ENCODE measurements at regions not wholly inside any gene's neighbourhood (a gene's known extent, or its start where the extent isn't known, plus 50 kb on each side); places are given as distances from the start of the nearest gene placed in this dataset.

DNA sequence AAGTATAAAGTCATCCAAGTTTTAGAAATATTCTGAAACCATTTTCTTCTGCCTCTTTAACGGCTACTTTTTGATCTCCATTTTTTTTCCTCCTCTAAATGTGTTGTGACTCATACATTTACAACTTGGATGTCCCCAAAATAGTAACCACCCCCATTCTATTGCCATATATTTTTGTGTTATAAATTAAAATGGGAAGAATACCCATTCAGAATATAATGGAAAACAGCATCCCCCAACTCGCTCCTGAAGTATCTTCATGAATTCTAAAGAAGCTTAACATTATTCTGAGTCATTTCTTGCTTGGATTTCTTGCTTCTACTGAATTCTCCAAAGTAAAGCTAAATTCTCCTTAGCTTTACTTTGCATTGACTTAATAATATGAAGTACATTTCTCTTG lies 92.0 kb upstream of the PTPN13 start:
- TF ChIP-seq, protein P1, sequence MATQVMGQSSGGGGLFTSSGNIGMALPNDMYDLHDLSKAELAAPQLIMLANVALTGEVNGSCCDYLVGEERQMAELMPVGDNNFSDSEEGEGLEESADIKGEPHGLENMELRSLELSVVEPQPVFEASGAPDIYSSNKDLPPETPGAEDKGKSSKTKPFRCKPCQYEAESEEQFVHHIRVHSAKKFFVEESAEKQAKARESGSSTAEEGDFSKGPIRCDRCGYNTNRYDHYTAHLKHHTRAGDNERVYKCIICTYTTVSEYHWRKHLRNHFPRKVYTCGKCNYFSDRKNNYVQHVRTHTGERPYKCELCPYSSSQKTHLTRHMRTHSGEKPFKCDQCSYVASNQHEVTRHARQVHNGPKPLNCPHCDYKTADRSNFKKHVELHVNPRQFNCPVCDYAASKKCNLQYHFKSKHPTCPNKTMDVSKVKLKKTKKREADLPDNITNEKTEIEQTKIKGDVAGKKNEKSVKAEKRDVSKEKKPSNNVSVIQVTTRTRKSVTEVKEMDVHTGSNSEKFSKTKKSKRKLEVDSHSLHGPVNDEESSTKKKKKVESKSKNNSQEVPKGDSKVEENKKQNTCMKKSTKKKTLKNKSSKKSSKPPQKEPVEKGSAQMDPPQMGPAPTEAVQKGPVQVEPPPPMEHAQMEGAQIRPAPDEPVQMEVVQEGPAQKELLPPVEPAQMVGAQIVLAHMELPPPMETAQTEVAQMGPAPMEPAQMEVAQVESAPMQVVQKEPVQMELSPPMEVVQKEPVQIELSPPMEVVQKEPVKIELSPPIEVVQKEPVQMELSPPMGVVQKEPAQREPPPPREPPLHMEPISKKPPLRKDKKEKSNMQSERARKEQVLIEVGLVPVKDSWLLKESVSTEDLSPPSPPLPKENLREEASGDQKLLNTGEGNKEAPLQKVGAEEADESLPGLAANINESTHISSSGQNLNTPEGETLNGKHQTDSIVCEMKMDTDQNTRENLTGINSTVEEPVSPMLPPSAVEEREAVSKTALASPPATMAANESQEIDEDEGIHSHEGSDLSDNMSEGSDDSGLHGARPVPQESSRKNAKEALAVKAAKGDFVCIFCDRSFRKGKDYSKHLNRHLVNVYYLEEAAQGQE (IDR thresholded peaks at IDR 0.05): no peak
- TF ChIP-seq, protein P2, sequence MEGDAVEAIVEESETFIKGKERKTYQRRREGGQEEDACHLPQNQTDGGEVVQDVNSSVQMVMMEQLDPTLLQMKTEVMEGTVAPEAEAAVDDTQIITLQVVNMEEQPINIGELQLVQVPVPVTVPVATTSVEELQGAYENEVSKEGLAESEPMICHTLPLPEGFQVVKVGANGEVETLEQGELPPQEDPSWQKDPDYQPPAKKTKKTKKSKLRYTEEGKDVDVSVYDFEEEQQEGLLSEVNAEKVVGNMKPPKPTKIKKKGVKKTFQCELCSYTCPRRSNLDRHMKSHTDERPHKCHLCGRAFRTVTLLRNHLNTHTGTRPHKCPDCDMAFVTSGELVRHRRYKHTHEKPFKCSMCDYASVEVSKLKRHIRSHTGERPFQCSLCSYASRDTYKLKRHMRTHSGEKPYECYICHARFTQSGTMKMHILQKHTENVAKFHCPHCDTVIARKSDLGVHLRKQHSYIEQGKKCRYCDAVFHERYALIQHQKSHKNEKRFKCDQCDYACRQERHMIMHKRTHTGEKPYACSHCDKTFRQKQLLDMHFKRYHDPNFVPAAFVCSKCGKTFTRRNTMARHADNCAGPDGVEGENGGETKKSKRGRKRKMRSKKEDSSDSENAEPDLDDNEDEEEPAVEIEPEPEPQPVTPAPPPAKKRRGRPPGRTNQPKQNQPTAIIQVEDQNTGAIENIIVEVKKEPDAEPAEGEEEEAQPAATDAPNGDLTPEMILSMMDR (IDR thresholded peaks at IDR 0.05; ENCODE audit: low read depth, low read length, missing input control): no peak
- TF ChIP-seq, protein P3, sequence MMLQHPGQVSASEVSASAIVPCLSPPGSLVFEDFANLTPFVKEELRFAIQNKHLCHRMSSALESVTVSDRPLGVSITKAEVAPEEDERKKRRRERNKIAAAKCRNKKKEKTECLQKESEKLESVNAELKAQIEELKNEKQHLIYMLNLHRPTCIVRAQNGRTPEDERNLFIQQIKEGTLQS (IDR thresholded peaks at IDR 0.05): no peak
- no peak for TF ChIP-seq TAF1 (conservative IDR thresholded peaks at IDR 0.05)
- TF ChIP-seq, protein P4, sequence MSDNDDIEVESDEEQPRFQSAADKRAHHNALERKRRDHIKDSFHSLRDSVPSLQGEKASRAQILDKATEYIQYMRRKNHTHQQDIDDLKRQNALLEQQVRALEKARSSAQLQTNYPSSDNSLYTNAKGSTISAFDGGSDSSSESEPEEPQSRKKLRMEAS (IDR thresholded peaks at IDR 0.05): no peak
- TF ChIP-seq JUND (IDR thresholded peaks at IDR 0.05): no peak
- TF ChIP-seq YY1 (IDR thresholded peaks at IDR 0.05): no peak
- TF ChIP-seq GABPA (IDR thresholded peaks at IDR 0.05 in 1 of 2, conservative IDR thresholded peaks at IDR 0.05 in 1 of 2): no peak
- no peak for TF ChIP-seq RAD21 (IDR thresholded peaks at IDR 0.05)
- no peak for TF ChIP-seq FOXA1 (IDR thresholded peaks at IDR 0.05)
- TF ChIP-seq EGR1 (IDR thresholded peaks at IDR 0.05; ENCODE audit: low read depth in 2 of 2): no peak
- no peak for TF ChIP-seq SP1 (IDR thresholded peaks at IDR 0.05)
- TF ChIP-seq, protein P5, sequence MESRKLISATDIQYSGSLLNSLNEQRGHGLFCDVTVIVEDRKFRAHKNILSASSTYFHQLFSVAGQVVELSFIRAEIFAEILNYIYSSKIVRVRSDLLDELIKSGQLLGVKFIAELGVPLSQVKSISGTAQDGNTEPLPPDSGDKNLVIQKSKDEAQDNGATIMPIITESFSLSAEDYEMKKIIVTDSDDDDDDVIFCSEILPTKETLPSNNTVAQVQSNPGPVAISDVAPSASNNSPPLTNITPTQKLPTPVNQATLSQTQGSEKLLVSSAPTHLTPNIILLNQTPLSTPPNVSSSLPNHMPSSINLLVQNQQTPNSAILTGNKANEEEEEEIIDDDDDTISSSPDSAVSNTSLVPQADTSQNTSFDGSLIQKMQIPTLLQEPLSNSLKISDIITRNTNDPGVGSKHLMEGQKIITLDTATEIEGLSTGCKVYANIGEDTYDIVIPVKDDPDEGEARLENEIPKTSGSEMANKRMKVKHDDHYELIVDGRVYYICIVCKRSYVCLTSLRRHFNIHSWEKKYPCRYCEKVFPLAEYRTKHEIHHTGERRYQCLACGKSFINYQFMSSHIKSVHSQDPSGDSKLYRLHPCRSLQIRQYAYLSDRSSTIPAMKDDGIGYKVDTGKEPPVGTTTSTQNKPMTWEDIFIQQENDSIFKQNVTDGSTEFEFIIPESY (IDR thresholded peaks at IDR 0.05): no peak
- no peak for TF ChIP-seq HNF4G (IDR thresholded peaks at IDR 0.05)
